Kidney glomerular epithelial cell (primary cell): ENCODE measurements at regions not wholly inside any gene's neighbourhood (a gene's known extent, or its start where the extent isn't known, plus 50 kb on each side); places are given as distances from the start of the nearest gene placed in this dataset.
"Not testable (repeated sequence)": the region's sequence is repeated elsewhere in the genome, so short reads cannot be mapped to it uniquely, and the experiment has no call there.

Experiments used
- DNase-seq: peaks from one replicate; lab custom pipeline; 2025; lab: John Stamatoyannopoulos, UW

- DNase-seq, result not testable (repeated sequence)
Measured at GRCh38 chr15:25248087-25248486, 190.7 kb downstream of the UBE3A start.

- no peak for DNase-seq
Measured at GRCh38 chr15:25248583-25249235, 190.1 kb downstream of the UBE3A start.

GRCh38 chr15:25249236-25250010, 189.4 kb downstream of the UBE3A start:
- DNase-seq, result no peak

- DNase-seq, result no peak
Measured at GRCh38 chr15:25250011-25250596, 188.7 kb downstream of the UBE3A start.

- DNase-seq, result no peak
Measured at GRCh38 chr15:25250906-25251622, 187.8 kb downstream of the UBE3A start.

- no peak for DNase-seq
Measured at GRCh38 chr15:25251700-25252390, 187.0 kb downstream of the UBE3A start.

- DNase-seq, result not testable (repeated sequence)
Measured at GRCh38 chr15:25253048-25253973, 185.5 kb downstream of the UBE3A start.

- DNase-seq, result no peak
Measured at GRCh38 chr15:25268166-25268565, 170.7 kb downstream of the UBE3A start.
